ENCODE measurements at regions not wholly inside any gene's neighbourhood (a gene's known extent, or its start where the extent isn't known, plus 50 kb on each side); places are given as distances from the start of the nearest gene placed in this dataset.

- no peak for TF ChIP-seq POLR2A (IDR thresholded peaks at IDR 0.05)
- no peak for TF ChIP-seq CTCF (IDR thresholded peaks at IDR 0.05)
These were observed 148.9 kb downstream of the GLUL start for GRCh38 chr1:182242641-182243040.
